Kasumi-1 (cell line): ENCODE measurements at regions not wholly inside any gene's neighbourhood (a gene's known extent, or its start where the extent isn't known, plus 50 kb on each side); places are given as distances from the start of the nearest gene placed in this dataset.
A peak's percentile ranks its signal among the peaks of the same experiment; 100 is the strongest.

Experiments used
- DNase-seq, 2 experiments: peaks; one replicate each; lab custom pipeline; 2025; lab: John Stamatoyannopoulos, UW

DNA sequence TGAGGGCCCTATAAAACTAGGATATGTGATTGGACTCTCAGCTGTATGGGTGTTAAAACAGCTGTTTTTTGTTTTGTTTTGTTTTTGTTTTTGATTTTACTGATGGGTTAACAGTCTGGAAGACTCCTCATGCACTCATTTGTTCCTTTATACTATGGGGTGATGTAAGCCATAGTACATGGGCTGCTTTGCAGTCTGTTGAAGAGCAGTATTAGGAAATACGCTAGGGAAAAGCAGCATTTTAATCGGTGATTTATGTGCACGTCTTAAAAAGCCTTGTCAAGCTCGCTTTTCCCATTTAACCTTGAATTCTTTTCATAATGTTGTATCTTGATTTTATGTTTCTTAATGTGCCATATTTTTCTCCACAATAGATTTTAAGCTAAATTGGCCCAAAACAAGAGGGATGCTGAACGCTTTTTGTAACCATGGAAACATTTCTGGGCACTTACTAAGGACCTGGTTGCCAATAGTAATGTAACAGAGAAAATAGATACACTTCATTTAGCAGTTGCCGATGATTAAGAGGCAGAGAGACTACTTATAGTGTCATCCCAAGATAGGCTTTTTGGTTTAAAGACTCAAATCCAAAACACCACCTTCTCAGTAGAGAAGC, 244.0 kb downstream of the SNAPC1 start:
- no peak for DNase-seq

DNA sequence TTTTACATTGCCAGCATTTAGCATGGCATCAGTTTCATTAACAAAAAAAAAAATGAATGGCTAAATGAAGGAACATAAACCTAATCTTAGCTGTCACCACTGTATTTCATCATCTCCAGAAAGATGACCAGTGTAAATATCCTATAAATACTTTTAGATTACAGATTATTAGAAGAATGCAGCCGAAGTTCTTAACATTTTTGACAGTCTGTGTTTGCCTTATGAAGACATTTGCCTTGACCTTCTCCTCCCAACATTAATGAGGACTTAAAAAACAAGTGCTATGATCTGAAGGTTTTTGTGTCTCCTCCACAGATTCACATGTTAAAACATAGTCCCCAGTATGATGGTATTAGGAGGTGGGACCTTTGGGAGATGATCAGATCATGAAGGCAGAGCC, 253.0 kb downstream of the SNAPC1 start:
- no peak for DNase-seq

DNA sequence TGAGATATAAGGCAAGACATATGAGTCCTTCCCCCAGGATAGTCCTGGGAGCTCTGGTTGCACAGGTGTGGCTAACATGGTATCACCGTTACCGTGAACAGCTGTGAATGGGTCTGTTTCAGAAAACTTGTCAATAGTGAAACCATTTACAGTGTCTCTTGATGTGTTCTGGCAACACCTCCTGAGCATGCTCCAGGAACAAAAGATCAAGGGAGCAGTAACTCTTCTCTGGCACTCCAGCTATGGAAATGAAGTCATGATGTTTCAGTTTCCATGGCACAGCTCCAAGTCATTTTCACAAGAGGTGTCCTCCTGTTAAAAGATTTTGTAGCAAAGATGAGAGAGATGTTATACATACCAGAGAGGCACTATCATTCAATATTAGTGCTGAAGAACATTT, 253.7 kb downstream of the SNAPC1 start:
- DNase-seq = no peak

DNA sequence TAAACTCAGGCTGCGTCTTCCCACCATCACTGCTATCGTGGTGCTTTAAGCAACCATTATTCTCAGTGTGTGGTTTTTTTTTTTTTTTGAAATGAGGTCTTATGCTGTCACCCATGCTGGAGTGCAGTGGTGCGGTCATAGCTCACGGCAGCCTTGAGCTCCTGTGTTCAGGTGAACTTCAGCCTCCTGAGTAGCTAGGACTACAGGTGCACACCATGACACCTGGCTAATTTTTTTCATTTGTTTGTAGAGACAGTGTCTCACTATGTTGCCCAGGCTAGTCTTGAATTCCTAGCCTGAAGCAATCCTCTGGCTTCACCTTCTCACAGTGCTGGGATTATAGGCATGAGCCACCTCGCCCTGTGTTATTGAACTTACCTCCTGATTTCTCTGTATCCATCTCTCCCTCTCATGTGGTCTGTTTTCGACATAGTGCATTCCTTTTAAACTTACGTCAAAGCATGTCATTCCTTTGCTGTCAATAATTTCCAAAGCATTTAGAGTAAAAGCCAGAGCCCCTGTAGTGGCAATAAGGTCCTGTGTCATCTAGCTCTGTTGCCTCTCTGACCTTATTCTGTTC, 255.5 kb downstream of the SNAPC1 start:
- no peak for DNase-seq

DNA sequence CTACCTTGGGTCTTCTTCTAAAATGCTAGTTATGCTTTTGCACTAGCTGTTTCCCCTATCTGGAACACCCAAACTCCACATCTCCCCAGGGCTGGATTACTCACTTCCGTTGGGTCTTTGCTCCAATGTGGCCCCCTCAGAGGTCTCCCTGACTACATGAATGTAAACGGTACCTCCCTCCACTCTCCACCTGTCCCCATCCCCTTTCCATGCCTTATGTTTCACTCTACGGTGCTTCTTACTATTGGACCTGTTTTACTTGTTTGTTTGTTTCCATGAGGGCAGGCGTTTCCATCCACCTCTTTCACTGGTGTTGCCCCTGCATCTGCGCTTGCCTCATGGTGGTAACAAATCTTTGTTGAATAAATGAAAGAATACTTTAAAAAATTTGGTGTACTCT, 256.4 kb downstream of the SNAPC1 start:
- DNase-seq = no peak

DNA sequence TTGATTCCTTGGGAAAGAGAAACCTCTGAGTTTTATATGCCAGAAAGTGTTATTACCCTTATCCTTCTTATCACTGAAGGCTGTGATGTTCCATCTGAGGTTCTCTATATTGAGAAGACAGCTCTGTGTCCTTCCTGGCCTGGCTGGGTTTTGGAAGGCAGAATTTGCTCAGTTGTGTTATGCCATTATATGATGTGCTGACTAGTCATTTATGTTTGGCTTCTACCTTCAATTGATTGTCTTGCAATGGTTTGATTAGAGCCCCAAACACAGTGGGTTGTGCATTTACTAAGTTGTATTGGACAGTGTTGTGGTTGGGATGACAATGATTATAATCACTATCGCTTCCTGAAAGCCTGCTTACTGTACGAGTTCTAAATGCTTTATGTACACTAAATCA, 265.7 kb downstream of the SNAPC1 start:
- DNase-seq = no peak

DNA sequence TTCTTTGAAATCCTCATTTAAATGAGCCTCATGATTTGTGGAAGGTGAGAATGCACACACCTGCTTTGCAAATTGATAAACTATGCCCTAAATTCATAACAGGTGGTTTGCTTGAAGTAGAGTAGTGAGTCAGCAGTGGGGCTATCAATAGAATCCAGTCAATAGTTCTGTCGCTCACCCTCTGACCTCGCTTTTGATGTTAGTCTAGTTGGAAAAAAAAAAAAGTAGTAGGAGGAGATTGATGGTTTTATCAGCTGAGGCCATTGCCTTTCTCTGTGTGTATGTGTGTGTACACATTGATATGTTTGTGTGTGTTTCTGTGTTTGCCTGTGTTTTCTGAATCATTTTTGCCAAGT, 267.3 kb downstream of the SNAPC1 start:
- no peak for DNase-seq

DNA sequence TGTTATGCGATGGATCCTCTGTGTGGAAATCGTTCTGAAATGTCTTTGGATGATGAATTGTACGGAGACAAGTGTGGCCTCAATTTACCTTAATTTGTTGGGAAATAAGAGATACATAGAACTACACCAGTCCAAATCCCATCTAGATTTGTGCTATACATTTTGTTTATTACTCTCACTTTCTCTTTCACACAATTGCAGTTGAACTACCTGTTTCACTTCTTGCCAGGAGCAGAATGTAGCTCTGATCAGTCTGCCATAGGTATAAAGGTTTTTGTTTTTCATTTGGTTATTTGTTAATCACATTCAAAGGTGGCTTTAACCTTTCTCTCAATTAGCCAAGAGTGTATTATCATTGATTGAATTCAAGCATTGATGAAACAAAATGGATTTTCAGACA, 268.2 kb downstream of the SNAPC1 start:
- no peak for DNase-seq

DNA sequence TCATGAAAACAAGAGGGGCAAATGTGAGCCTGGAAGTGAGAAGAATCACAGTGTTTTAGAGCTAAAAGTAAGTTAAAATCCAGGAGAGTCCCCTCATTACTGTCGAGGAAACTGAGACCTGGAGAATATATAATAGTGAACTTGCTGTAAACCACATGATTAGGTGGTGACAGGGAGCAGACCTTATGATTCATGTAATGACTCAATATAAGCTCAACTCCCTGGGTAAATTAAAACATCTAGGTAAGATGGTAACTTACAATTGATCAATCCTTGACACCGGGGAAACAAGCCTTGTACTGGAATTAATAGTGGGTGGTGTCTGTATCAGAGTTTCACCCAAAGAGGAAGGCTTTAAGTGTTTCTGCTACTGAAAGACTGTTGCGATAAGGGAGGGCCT, 269.3 kb downstream of the SNAPC1 start:
- no peak for DNase-seq

DNA sequence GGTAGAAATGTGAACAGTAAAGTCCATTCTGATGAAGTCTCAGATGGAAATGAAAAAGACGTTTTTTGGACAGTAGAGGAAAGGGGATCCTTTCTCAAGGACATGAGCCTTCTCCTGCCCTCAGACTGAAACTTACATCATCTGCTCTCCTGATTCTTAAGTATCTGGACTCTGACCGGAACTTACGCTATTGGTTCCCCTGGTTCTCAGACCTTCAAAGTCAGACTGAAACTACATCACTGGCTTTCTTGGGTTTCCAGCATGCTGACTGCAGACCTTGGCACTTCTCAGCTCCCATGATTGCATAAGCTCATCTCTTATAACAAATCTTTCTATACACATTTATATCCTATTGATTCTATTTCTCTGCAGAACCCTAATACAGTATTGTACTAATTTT, 291.0 kb downstream of the SNAPC1 start:
- no peak for DNase-seq

DNA sequence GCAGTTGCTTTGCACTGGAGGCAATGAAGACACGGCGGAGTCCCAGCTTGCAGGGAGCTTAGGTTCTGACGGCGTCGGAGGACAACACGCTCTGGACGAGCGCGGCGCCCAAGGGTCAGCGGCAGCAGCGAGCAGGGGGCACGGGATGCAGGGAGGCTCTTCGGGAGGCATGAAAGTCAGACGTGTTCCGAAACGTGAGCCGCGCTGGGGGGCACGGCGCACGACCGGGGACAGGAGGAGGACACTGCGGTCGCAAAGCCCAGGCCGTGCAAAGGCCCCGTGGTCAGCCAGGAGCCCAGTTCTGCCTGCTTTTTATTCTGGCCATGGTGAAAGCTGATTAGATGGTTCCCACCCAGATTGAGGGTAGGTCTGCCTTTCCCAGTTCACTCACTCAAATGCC, 294.6 kb downstream of the SNAPC1 start:
- DNase-seq = no peak

DNA sequence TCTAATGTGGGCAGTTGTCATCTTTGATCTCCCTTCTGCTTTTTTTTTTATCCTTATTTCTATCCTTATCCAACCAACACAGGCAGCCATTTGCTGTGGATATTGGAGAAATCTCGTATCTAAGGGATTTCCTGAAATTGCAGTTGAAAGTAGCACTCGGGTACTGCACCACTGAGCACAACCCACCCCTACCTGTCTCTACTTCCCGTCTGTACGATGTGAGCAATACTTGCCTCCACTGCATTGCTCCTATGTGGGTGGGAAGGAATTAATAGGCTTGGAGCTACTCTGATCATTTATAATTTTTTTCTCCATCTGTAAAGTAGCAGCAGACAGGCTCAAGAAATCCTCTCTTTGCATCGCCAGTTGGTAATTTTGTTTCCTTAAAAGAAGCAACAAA, 300.4 kb downstream of the SNAPC1 start:
- no peak for DNase-seq

DNA sequence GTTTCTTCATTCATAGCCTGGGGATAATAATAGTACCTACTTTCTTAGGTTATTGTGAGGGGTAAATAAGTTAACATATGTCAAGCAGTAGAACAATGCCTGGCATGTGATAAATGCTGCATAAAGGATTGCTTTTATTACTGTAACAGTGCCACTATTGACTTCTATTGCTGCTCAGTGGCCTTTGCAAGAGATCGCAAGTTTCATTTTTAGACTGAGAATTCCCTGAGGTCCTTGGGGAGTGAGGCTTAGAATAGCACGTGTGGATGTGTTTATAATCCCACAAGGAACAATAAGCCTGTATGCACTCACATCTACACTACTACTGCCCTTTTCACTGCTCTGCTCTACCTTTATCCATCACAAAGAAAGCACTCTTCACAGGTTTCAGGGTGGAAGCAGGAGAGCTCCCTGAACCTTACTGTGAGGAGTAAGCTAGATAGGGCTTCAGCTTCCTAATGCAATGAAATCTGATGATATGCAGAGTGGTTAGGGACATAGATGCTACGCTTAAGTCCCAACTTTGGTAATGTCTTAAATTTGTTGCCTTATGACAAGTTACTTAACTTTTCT, 302.6 kb downstream of the SNAPC1 start:
- DNase-seq = no peak

DNA sequence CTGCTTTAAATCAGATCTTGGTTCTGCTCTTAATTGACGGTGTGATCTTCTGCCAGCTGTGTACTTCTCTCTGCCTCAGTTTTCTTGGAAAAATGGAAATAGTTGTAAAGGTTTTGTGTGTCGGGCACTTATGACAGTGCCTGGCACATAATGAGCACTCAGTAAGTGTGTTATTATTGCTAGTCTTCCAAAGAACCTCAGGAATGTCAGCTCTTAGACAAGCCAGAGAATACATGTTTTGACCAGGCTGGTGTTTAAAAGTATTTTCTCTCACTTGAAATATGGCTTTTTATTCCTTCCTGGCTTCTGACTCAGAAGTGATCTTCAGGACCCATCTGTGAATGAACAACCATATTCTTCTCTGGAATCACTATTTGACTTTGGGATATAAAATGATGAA, 304.1 kb downstream of the SNAPC1 start:
- DNase-seq = no peak

DNA sequence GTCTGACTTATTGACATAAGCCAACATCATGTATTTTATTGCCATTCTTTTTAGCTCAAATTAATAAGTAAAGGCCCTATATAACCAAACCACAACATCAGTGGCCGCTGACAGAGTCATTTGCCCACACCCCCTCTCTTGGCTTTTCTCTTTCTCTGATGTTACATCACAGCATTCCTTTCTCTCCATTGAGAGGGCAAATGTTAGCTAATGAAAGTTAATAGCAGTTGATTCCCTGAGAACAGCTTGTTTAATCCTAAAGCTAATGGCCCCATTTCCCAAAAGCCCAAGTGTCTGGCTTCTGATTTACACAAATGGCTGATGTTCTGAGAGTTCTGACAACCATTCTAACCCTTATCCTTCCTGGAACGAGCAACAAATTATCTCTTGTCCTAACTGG, 308.8 kb downstream of the SNAPC1 start:
- no peak for DNase-seq

DNA sequence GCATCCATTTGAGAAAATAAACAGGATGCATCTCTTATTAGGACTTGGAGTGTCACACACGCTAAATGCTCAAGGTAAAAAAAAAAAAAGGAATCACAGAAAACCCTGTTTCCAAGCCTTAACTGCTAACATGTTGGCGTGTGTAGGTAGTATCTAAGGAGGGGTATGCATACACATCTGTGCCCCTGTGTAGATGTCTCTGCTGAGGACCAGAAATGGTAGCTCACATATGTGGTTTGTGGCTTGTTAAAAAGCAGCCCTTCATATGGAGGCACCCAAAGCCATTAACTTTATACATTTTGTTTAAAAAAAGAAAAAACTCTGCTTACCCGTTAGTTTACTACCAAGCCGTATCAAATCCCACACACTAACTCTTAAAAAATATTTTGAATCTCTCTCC, 314.1 kb downstream of the SNAPC1 start:
- DNase-seq = no peak

DNA sequence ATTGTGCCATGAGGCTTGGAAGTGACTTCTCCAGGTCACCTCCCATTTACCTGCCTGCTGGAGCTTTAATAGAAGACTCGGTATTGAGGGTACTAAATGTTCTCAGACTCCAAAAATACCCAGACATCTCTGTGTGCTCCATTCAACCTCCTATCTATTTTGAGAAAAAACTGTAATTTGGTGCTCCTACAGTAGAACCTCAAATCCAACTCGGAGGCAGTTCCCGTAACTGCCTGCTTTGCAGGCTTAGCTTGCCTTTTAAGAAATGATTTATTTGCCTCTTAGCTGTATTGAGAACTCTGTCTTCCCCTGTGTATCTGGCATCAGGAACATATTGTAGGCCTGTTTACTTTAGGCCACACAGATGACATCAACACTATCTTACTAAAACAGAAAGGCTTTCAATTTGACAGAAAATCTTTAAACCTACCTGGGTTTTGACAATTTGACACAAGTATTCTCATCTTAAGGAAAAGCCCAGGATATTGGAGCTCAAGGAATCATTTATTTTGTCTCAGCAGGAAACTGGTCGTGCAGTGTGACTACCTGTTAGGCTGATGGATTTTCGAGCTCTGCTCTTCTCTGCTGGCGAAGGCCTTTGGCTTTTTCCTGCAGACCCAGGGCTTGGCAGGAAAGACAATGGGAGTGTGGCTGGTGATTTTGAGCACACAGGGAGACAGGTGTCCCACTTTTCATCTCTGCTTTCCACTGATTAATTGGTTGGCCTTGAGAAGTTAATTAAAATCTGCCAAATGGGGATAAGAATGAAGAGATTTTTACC, 314.8 kb downstream of the SNAPC1 start:
- no peak for DNase-seq

DNA sequence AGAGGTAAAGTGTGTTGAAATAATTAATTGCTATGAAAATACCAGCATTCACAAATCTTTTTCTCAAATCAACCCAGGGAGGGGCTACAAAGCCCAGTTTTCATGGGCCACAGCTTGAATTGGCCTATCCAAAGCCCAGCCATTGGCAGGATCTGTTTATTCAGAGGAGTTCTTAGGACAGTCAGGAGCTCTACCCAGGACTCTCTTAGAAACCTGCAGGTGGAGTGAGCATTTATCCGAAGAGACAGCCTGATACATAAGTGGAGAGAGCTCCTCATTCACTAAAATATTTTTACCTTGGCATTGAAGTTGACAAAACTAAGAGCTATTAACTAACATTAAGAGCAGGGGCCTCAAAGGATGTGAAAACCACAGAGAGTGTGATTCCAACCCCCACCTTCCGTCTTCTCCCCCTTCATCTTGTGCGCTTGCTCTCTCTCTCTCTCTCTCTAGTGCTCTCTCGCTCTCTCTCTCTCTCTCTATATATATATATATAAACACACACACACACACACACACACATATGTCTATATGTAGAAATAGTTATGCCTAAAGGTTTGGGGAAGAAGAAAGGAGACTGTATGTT, 315.5 kb downstream of the SNAPC1 start:
- DNase-seq = no peak

DNA sequence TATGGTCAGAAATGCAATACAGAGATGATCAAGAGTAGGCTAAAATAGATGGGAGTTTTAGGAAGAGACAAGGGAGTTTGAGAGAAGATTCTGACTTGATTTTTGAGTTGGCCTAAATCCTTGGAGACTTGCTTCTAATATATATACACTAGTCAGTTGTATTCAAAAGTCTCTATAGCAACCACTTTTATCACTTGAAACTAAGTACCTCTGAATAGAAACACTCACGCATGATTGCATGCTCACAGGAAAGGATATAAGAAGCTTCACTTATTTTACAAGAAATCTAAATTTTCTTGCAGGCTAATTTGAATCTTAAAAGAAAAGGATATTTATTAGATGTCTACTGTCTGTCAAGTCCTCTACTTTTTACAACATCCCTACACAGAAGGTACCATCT, 316.8 kb downstream of the SNAPC1 start:
- no peak for DNase-seq

DNA sequence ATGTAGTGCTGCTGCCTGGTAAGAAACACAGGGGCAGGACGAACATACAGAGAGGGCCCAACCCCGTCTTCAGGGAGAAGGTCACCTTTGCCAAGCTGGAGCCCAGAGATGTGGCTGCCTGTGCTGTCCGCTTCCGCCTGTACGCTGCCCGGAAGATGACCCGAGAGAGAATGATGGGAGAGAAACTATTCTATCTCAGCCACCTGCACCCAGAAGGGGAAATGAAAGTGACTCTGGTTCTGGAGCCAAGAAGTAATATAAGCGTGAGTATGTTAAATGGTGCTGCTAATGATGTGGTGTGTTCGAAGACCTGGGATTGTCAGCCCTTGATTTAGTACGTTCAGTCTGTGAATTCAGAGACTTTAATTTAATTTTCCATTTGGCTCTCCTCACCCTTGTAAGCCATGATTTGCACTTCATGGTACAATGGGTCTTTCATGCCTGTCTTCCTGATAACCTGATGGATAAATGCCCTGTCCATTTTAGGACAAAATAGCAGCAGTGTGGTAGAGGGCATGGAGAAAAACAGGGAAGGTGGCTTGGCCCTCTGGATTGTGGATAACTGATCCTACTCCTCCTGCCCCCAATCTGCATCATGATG, 318.9 kb downstream of the SNAPC1 start:
- peak; percentile 10 to 83 for DNase-seq

DNA sequence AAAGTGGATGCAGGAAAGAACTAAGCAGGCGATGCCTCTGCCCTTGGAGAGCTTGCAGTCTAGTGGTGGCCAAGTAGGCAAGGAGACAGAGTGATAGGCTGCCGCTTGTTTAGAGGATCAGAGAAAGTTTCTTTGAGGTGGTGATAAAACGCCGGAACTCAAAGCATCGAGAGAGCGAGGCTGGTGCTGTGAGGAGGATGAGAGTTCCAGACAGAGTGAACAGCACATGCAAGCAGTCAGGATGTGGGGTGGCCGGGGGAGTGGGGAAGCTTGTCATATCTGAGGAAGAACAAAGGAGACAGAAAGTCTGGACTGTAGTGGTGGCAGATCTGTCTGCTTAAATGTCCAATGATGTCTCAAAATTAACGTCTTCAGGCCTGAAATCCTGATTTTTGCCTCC, 319.7 kb downstream of the SNAPC1 start:
- no peak for DNase-seq

DNA sequence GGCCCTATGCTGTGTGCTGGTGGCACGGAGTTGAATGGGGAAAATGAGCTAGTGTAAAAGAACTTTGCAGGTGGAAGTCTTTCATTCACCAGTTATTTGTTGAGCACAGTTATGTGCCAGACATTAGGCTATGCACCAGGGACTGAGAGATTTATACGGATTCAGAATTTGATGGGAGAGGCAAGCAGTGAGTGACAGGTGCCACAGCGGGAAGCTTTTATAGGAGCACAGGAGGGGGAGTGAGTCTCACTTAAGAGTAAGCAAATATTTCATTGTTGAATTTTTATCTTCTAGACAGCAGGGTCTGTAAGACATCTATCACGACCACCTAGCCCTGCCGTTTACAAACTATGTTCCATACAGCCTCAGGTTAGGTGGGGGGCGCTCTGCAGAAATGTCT, 320.6 kb downstream of the SNAPC1 start:
- DNase-seq = no peak

DNA sequence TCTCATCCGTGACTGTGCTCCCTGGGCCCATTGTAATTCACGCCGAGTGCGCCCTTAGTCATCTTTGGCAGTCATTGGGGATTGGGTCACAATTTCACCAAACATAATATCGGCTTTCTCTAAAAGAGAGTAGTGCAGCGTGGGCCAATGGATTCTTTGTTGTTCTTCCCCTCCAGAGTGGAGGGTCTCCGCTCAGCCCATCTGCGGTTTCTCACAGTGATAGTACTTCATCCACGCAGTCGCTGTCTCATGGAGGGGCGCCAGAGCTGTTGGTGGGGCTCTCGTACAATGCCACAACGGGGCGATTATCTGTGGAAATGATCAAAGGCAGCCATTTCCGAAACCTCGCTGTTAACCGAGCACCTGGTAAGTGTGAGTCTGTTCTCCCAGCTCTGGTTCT, 321.8 kb downstream of the SNAPC1 start:
- no peak for DNase-seq
